B cell (primary cell): ENCODE measurements at regions not wholly inside any gene's neighbourhood (a gene's known extent, or its start where the extent isn't known, plus 50 kb on each side); places are given as distances from the start of the nearest gene placed in this dataset.

Experiments
- ATAC-seq: fragments of 200-7000 bp; cut with Tn5 transposase; one replicate; pipeline ENCODE4 v1.10.0; 2021; ENCODE audit warnings: low read depth, mild to moderate bottlenecking, moderate number of reproducible peaks, moderate library complexity
- CTCF ChIA-PET: fragments of 350-600 bp; sonication (Branson Sonifier 250); formaldehyde crosslinking; loops from one replicate; lab custom pipeline; 2021; ENCODE audit warnings: antibody characterized with exemption, inconsistent platforms; lab: Charles Lee
- POLR2A ChIA-PET: fragments of 350-600 bp; sonication (Branson Sonifier 250); formaldehyde crosslinking; loops from one replicate; lab custom pipeline; 2021; ENCODE audit warnings: antibody characterized with exemption; lab: Charles Lee
- DNase-seq: peaks from one replicate; pipeline ENCODE4 v3.0.0; 2013
- H2AFZ ChIP-seq: 2 replicates; pipeline ENCODE4 v1.6.1; 2012; ENCODE audit warnings: mild to moderate bottlenecking, low read depth, low read length; ENCODE audit not compliant: insufficient read depth, poor library complexity, severe bottlenecking
- H3K27ac ChIP-seq, 2 donors: 1 replicate in 1 of 2; 2 replicates in 1 of 2; pipeline ENCODE4 v1.5.1; 2012 to 2013; ENCODE audit warnings: low read length in 2 of 2, mild to moderate bottlenecking in 2 of 2, moderate library complexity in 1 of 2
- H3K27me3 ChIP-seq, 4 experiments: fragments of 200-600 bp in 1 of 4; sonication (generic) in 1 of 4; replicated peaks in 1 of 4; 1 replicate in 2 of 4; 2 replicates in 2 of 4; pipeline versions ENCODE4 v1.6.1 to v1.7.0; 2013 to 2016; ENCODE audit warnings: low read length in 3 of 4, mild to moderate bottlenecking in 2 of 4, mixed read lengths in 1 of 4, moderate library complexity in 1 of 4; ENCODE audit not compliant: insufficient read depth in 4 of 4, control insufficient read depth in 3 of 4; ENCODE audit errors: control extremely low read depth in 1 of 4
- H3K36me3 ChIP-seq, 2 experiments: replicated peaks in 1 of 2; 1 replicate in 1 of 2; 2 replicates in 1 of 2; pipeline versions ENCODE4 v1.6.1 to v1.7.1; 2013; ENCODE audit warnings: low read length in 1 of 2; ENCODE audit not compliant: insufficient read depth in 2 of 2, control insufficient read depth in 1 of 2; ENCODE audit errors: control extremely low read depth in 1 of 2, extremely low read depth in 1 of 2
- H3K4me1 ChIP-seq, 2 donors: fragments of 200-600 bp in 1 of 2; sonication (generic) in 1 of 2; 1 replicate in 1 of 2; 2 replicates in 1 of 2; pipeline versions ENCODE4 v1.5.1 to v1.6.1; 2013 to 2017; ENCODE audit warnings: low read length in 2 of 2; ENCODE audit not compliant: control insufficient read depth in 2 of 2, insufficient read depth in 2 of 2
- H3K4me2 ChIP-seq: replicated peaks from 2 replicates; pipeline ENCODE3; 2012; ENCODE audit warnings: mild to moderate bottlenecking, low read depth, low read length; ENCODE audit not compliant: poor library complexity, severe bottlenecking
- H3K4me3 ChIP-seq, 5 experiments: fragments of 200-600 bp in 1 of 5; sonication (generic) in 1 of 5; 1 replicate in 3 of 5; 2 replicates in 2 of 5; pipeline versions ENCODE4 v1.5.1 to v1.7.0; 2011 to 2016; ENCODE audit warnings: low read length in 4 of 5, mild to moderate bottlenecking in 4 of 5, low read depth in 2 of 5, control low read depth in 1 of 5, moderate library complexity in 1 of 5; ENCODE audit not compliant: insufficient read depth in 1 of 5; ENCODE audit errors: control extremely low read depth in 1 of 5, extremely low read depth in 1 of 5
- H3K79me2 ChIP-seq: fragments of 200-600 bp; sonication (generic); one replicate; pipeline ENCODE4 v1.6.0; 2016; ENCODE audit warnings: low read length; ENCODE audit not compliant: control insufficient read depth, insufficient read depth
- H3K9ac ChIP-seq: fragments of 200-600 bp; sonication (generic); 2 replicates; pipeline ENCODE4 v1.6.1; 2017; ENCODE audit warnings: mild to moderate bottlenecking, low read length, moderate library complexity
- H3K9me3 ChIP-seq, 3 donors: one replicate each; pipeline versions ENCODE4 v1.6.1 to v1.7.1; 2013; ENCODE audit warnings: low read length in 2 of 3; ENCODE audit not compliant: control insufficient read depth in 2 of 3, insufficient read depth in 1 of 3; ENCODE audit errors: control extremely low read depth in 1 of 3
- H4K20me1 ChIP-seq: 2 replicates; pipeline ENCODE4 v1.6.0; 2012; ENCODE audit warnings: mild to moderate bottlenecking, low read length; ENCODE audit not compliant: insufficient read depth, control insufficient read depth, poor library complexity, severe bottlenecking
- H3K27ac Mint-ChIP-seq: one replicate; pipeline ENCODE4 v1.8.0; 2021; ENCODE audit warnings: mixed read lengths
- H3K27me3 Mint-ChIP-seq: one replicate; pipeline ENCODE4 v1.8.0; 2021; ENCODE audit warnings: mixed read lengths
- H3K4me1 Mint-ChIP-seq: one replicate; pipeline ENCODE4 v1.8.0; 2021; ENCODE audit warnings: mixed read lengths
- H3K4me3 Mint-ChIP-seq: one replicate; pipeline ENCODE4 v1.8.0; 2021; ENCODE audit warnings: mixed read lengths
- H3K9me3 Mint-ChIP-seq: one replicate; pipeline ENCODE4 v1.8.0; 2022; ENCODE audit warnings: mixed read lengths; ENCODE audit not compliant: insufficient read depth
- EZH2 ChIP-seq: IDR thresholded peaks from 2 replicates; pipeline ENCODE4 v1.6.1; 2012; ENCODE audit warnings: borderline replicate concordance, low read depth, mild to moderate bottlenecking, moderate library complexity, low read length; ENCODE audit not compliant: insufficient read depth, poor library complexity, severe bottlenecking
- WGBS: methylation state at CpG from one replicate; pipeline ENCODE4 v1.1.5; 2013; ENCODE audit warnings: missing lambda C conversion rate; ENCODE audit not compliant: insufficient coverage; 5-methylcytosine and 5-hydroxymethylcytosine counted together
- intact Hi-C: fragments of 100-400 bp; cut with micrococcal nuclease; formaldehyde crosslinking; loops from one replicate; pipeline ENCODE4 v1.10.0; 2022
- TF ChIP-seq, protein P1 (sequence below): fragments of 200-600 bp; IDR thresholded peaks from one replicate; pipeline ENCODE4 v1.8.0; 2022; ENCODE audit warnings: antibody characterized with exemption, mild to moderate bottlenecking

DNA sequence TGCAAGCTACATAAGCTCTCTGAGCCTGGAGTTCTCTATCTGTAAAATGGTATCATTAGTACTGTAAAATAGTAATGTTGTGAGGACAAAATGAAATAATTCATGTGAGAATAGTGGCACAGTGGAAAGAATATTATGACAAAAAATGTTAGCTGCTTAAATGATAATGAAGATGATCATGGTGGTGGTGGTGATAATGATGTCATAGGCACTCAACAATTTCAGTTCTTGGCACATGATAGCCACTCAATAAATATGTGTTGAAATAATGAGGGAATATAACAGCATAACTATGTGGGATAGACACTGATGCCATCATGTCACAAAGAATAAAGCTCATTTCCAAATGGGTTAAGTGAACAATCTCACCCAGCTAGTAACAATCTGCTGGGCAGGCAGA is 736.3 kb downstream of the EFNB2 start:
- intact Hi-C loops = no loop called here
- CTCF ChIA-PET = no interaction called here
- no peak overlapping the region for H2AFZ ChIP-seq
- no peaks in the 10 kb centered on the region for H3K79me2 ChIP-seq
- H3K36me3 ChIP-seq = no peaks in the 10 kb centered on the region
- ATAC-seq (no peak), DNase-seq (no peak)
- H3K4me3 ChIP-seq = no peak overlapping the region
- H3K4me1 Mint-ChIP-seq = no peaks in the 10 kb centered on the region
- H3K4me2 ChIP-seq = no peak overlapping the region
- H4K20me1 ChIP-seq = no peaks in the 10 kb centered on the region
- no peak overlapping the region for H3K27ac ChIP-seq
- no peaks in the 10 kb centered on the region for H3K27me3 ChIP-seq
- no peaks in the 10 kb centered on the region for H3K9me3 Mint-ChIP-seq
- TF ChIP-seq, protein P1, sequence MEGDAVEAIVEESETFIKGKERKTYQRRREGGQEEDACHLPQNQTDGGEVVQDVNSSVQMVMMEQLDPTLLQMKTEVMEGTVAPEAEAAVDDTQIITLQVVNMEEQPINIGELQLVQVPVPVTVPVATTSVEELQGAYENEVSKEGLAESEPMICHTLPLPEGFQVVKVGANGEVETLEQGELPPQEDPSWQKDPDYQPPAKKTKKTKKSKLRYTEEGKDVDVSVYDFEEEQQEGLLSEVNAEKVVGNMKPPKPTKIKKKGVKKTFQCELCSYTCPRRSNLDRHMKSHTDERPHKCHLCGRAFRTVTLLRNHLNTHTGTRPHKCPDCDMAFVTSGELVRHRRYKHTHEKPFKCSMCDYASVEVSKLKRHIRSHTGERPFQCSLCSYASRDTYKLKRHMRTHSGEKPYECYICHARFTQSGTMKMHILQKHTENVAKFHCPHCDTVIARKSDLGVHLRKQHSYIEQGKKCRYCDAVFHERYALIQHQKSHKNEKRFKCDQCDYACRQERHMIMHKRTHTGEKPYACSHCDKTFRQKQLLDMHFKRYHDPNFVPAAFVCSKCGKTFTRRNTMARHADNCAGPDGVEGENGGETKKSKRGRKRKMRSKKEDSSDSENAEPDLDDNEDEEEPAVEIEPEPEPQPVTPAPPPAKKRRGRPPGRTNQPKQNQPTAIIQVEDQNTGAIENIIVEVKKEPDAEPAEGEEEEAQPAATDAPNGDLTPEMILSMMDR = no peak
- TF ChIP-seq EZH2 = no peak
- H3K27ac Mint-ChIP-seq = no peak overlapping the region
- H3K4me1 ChIP-seq = no peaks in the 10 kb centered on the region
- H3K9me3 ChIP-seq = no peaks in the 10 kb centered on the region
- no peak overlapping the region for H3K4me3 Mint-ChIP-seq
- no peaks in the 10 kb centered on the region for H3K27me3 Mint-ChIP-seq
- POLR2A ChIA-PET = no interaction called here
- no peak overlapping the region for H3K9ac ChIP-seq

DNA sequence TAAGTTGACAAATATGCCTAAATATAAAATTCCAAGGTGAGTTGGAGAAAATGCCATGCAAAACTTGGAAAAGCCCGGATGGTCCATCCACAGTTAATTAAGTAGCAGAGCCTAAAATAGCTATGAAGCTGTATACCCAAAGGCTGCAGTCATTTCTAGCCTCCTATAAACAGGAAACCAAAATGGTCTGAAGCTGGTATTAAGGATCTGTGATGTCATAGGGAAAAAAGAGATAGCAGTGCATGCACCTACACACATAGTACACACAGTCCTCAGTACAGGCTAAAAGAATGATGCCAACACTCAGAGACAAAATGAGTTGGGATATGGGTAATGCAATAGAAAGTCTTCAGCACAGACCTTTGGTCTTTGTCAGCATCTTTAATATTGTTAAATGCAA is 736.9 kb downstream of the EFNB2 start:
- Histone ChIP-seq H2AFZ (no peak overlapping the region), H3K4me3 (no peak overlapping the region), H3K27me3 (no peaks in the 10 kb centered on the region), H3K36me3 (no peaks in the 10 kb centered on the region), H3K9ac (no peak overlapping the region), H3K4me2 (no peak overlapping the region), H3K27ac (no peak overlapping the region), H3K79me2 (no peaks in the 10 kb centered on the region), H3K4me1 (no peaks in the 10 kb centered on the region), H4K20me1 (no peaks in the 10 kb centered on the region), H3K9me3 (no peaks in the 10 kb centered on the region)
- H3K9me3 Mint-ChIP-seq = peaks cover 2% of the 10 kb centered on the region
- H3K27me3 Mint-ChIP-seq = no peaks in the 10 kb centered on the region
- TF ChIP-seq EZH2 = no peak
- TF ChIP-seq, protein P1 = no peak
- POLR2A ChIA-PET = no interaction called here
- CTCF ChIA-PET = no interaction called here
- no peaks in the 10 kb centered on the region for H3K4me1 Mint-ChIP-seq
- intact Hi-C loops = no loop called here
- no CpG with 5 or more reads among the region's 1 CpG for WGBS
- H3K4me3 Mint-ChIP-seq = no peak overlapping the region
- DNase-seq (no peak), ATAC-seq (no peak)
- H3K27ac Mint-ChIP-seq = no peak overlapping the region
